IPS-18c (cell line): ENCODE measurements at regions not wholly inside any gene's neighbourhood (a gene's known extent, or its start where the extent isn't known, plus 50 kb on each side); places are given as distances from the start of the nearest gene placed in this dataset.

Experiments used
- H3K4me3 ChIP-seq: 2 replicates; pipeline ENCODE4 v1.7.0; 2013; ENCODE audit warnings: low read depth, mild to moderate bottlenecking, low read length, moderate library complexity; ENCODE audit not compliant: insufficient read depth
- H3K9me3 ChIP-seq: one replicate; pipeline ENCODE4 v1.6.1; 2013; ENCODE audit warnings: mild to moderate bottlenecking, low read length, moderate library complexity; ENCODE audit not compliant: control insufficient read depth, insufficient read depth

DNA sequence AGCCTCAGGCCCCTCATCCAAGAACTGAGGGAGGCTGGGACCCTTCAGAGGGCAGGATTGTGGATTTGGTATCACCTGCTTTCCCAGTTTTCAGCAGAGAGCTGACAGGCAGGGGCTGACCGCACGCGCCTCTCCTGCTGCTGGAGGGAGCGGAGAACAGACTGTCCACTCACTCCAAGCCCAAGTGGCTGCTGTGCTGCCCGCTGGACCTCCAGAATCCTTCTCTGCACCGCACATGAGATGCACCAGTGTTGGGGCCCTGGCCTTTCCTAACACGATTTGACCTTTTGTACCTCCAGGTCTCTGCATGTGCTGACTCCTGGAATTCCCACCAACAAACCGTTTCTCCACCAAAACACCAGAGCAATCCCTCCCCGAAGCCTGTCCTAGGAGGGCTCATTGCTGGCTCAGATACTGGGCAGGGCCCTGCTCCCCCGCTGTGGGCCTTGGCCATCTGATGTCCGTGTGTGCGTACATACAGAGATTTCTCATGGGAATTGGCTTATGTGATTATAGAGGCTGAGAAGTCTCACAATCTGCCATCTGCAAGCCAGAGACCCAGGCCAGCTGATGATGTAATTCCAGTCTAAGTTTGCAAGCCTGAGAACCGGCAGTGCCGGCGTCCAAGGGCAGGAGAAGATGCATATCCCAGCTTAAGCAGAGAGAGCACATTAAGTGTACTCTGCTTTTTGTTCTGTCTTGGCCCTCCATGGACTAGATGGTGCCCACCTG lies 141.7 kb downstream of the GADD45G start:
- Histone ChIP-seq H3K4me3 (no peak overlapping the region), H3K9me3 (no peaks in the 10 kb centered on the region)

GRCh38 chr9:89747596-89747995 lies 142.8 kb downstream of the GADD45G start:
- H3K4me3 ChIP-seq: no peak overlapping the region
- no peaks in the 10 kb centered on the region for H3K9me3 ChIP-seq

DNA sequence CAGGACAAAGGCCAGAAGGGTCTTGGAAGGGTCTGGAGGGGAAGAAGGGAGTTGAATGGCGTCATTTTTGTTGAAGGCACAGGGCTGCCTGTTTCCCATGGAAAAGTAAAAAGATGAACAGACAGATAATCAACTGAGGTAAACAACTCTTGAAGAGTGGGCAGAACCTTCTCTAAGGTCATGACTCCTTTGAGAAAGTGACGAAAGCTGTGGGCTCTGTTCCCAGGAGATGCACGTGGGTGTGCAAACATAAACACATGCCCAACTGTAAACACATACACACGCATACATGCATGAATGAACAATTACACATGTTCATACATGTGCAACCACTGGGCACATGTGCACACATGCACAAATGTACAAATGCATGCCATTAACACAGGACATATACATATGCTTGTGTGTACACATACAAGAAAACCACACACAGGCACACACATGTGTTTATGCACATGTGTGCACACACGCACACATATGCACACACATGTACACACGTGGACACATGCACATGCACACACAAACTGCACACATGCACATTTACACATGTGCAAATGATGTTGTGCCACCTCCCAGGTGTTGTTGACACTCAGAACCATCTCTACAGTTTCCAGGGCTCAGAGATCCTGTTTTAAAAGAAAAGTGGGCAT lies 143.3 kb downstream of the GADD45G start:
- Histone ChIP-seq H3K4me3 (no peak overlapping the region), H3K9me3 (no peaks in the 10 kb centered on the region)

DNA sequence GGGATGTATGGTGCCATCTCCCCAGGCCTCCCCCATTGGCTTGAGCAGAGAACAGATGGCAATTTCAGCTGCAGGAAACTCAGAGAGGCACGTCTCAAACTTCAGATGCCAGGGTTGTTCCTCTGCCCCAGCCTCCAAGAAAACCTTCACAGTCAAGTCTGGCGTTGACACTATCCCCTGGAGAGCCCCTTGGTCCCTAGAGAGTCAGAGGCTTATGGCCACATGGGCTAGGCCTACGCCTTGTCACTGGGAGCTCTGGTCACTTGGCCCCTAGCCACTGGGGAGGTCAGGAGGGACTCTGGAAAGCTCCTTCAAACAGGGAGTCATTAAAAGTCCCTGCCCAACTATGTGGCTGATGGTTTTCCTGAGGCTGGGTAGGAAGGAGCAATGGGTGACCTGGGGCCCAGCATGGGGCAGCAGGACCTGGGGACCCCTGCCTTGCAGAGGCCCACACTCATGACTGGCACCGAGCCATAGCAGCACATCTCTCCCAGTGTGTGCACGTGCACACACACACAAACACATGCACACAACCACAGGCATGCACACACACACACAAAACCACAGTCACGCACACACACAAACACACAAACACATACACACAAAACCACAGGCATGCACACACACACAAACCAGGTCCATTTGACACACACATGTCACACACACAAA lies 144.2 kb downstream of the GADD45G start:
- Histone ChIP-seq H3K9me3 (no peaks in the 10 kb centered on the region), H3K4me3 (no peak overlapping the region)

DNA sequence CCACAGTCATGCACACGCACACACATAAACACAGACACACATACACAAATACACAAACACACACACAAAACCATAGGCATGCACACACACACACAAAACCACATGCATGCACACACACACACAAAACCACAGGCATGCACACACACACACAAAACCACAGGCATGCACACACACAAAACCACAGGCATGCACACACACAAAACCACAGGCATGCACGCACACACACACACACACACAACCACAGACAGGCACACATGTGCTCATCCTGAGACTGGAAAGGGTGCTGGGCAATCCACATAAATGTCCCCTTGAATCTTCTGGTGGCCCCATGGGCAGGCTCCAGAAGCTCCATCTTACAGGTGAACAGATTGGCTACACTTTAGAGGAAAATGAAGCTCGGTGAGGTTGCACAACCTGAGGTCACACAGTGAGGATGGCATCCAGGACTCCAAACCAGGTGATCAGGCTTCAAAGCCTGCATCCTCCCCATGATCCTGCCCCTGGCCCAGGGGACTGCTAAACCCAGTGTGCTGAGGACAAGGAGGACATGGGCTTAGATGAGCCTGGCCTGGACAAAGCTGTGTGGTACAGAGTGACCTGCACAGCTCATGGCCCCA lies 144.8 kb downstream of the GADD45G start:
- Histone ChIP-seq H3K9me3 (no peaks in the 10 kb centered on the region), H3K4me3 (no peak overlapping the region)

DNA sequence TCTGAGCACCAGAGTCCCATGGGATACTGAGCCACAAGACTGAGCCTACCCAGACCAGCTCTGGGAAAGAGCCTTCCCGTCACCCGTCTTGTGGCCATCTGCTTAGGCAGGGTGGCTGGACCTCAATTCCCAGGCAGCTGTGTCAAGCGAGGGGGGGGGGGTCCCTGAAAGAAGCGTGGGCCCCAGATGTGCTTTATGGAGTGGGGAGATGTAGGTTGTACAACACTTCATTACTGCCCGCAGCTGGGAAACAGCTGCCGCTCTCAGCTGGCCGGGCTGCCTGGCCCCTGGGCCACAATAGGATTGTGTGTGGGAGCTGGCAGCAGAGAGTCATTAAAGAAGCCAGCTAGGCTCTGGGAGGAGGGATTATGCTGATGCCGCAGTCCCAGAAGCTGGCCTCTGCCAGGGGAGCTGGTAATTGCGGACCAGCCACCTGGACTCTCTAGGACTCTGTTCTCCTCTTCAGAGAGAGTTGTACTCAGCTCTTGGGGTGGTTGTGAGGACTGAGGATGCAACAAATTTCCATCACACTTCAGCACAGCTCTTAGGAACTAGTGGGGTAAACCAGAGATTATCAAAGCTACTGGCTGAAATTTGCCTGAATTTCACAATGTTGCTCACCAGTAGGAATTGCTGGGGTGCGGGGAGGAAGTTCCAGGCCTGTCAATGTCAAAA lies 145.4 kb downstream of the GADD45G start:
- Histone ChIP-seq H3K9me3 (no peaks in the 10 kb centered on the region), H3K4me3 (no peak overlapping the region)

- H3K4me3 ChIP-seq: no peak overlapping the region
- no peaks in the 10 kb centered on the region for H3K9me3 ChIP-seq
These were observed 146.4 kb downstream of the GADD45G start for GRCh38 chr9:89751079-89751825.

DNA sequence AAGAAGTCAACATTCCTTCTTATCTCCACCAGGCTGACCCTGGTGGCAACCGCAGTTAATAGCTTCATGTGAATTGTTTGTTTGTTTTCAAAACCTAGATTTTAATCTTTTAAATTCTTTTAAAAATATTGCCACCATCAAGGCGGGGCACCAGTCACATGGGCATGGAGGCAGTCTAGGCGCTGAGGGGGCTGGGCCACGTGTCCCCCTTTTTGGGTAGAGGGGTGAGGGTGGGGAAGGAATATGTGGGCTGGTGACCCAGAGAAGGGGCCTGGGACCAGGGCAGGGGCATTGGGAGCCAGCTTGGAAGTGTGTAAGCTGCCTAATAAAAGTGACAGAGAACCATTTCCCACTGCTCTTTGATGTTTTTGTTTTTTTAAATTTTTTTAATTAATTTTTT lies 147.3 kb downstream of the GADD45G start:
- Histone ChIP-seq H3K4me3 (no peak overlapping the region), H3K9me3 (no peaks in the 10 kb centered on the region)

DNA sequence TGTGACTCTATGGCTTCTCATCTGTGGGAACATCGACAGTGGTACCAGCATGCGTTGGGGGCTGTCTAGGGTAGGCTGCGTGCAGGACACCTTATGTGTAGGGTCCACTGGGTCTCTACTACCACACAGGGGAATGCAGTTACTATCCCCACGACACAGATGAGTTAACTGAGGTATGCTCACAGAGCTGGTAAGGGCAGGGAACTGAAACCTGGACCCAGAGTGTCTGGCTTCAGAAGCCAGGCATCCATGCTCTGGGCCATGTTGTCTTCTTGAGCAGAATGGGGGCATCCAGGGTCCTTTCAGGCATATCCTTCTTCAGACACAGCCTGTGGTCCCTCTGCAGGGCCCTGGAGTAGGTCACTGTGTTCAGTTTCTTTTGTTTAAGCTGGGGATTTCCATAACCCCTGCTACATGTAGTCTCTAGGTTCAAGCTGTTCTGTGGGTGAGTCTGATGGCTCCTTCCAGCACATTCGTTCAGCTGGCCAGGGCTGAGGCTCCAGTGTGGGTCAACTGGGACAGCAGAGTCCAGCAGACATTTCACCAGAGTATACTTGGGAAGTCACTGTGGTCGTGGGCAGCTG lies 148.8 kb downstream of the GADD45G start:
- Histone ChIP-seq H3K9me3 (no peaks in the 10 kb centered on the region), H3K4me3 (no peak overlapping the region)

DNA sequence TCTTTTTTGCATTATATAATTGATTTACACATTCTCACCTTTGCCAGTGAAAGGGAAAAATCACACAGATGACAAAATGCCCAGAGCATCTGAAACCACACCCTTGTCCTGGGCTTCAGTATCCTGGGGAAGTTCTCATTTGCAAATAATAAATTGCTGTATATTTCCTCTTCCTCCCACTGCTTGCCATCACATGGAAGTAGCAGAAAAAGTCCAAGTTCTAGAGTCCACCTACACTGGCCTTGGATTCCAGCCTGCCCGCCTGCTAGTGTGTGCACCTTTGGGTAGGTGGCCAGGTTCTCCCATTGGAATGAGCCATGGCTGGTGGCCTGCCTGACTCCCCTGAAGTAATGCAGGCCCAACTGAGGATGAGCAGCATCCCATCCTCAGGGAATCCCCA lies 149.4 kb downstream of the GADD45G start:
- Histone ChIP-seq H3K4me3 (no peak overlapping the region), H3K9me3 (no peaks in the 10 kb centered on the region)

- no peaks in the 10 kb centered on the region for H3K9me3 ChIP-seq
These were observed 151.0 kb downstream of the GADD45G start for GRCh38 chr9:89755821-89756220.

GRCh38 chr9:89756891-89757537 lies 152.2 kb downstream of the GADD45G start:
- H3K9me3 ChIP-seq: no peaks in the 10 kb centered on the region
- no peak overlapping the region for H3K4me3 ChIP-seq

More at GRCh38 chr9:89755821-89756220, 151.0 kb downstream of the GADD45G start:
- H3K4me3 ChIP-seq: no peak overlapping the region

DNA sequence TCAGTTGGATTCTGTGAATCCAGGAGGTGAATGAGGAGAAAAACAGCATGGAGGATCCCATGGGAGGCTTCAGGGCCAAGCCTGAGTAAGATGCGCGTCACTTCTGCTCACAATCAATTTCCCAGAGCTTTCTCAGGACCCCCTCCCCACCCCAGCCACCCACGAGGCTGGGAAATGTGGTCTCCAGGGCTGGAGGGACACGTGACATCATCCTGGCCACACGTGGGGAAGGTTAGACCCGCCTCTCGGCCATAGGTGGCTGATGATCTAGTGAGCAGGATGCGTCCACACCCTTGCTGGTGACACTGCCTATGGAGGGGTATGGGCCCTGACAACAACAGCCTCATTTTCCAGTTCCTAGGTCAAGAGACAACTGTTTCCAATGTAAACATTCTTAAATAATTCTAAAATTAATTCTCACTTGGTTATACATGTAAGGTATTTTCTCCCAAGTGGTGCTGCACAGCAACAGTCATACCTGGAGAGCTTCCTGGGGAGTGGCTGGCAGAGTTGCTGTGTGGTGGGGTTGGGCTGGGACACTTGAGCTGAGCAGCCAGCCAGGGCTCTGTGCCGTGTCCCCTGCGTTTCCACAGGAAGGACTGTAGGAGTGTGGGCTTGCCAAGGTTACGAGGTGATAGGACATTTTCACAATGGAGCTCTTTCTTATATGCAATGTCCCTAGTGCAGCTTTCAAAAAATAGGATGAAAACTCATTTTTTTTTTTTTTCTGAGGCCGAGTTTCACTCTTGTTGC lies 153.1 kb downstream of the GADD45G start:
- Histone ChIP-seq H3K4me3 (no peak overlapping the region), H3K9me3 (no peaks in the 10 kb centered on the region)

DNA sequence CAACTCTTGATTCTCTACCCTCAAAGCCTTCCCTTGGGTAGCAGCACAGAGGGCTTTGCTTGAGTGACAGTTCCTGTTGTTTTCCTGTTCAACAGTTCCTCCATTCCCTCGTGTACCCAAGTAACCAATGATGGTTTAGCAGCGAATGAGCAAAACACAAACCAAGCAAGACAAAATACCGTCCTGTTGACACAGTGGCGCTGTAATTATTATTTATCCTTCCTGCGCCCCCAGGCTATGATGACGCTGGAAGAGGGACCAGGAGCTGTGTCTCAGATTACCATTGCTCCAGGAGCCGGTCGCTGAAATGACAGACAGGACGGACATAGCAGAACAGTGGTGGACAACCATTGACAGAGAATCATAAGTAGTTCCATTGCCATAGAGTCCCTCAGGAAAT lies 154.8 kb downstream of the GADD45G start:
- H3K4me3 ChIP-seq: no peak overlapping the region
- no peaks in the 10 kb centered on the region for H3K9me3 ChIP-seq

DNA sequence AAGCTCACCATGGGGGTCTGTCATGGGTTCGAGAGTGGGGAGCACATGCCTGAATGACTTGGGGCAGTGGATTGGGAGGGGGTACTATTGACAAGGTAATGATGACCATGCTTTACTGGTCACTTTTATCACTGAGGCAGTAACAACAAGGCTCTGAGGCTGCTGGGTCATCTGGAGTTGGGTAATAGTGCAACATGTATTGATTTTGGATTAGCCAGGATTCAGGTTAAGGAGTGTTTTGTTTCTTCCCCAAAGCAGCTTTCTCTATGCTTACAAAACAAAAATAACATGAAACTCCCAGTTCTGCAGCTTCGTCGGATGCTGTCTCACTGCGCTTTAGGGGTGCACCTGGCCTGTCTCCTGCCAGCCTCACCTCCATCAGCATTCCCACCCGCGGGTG lies 155.3 kb downstream of the GADD45G start:
- H3K4me3 ChIP-seq: no peak overlapping the region

More for the DNA sequence above, 155.3 kb downstream of the GADD45G start:
- H3K9me3 ChIP-seq: no peaks in the 10 kb centered on the region
